K562 (cell line): ENCODE measurements at regions not wholly inside any gene's neighbourhood (a gene's known extent, or its start where the extent isn't known, plus 50 kb on each side); places are given as distances from the start of the nearest gene placed in this dataset.

Experiments
- ATF1 ChIP-seq, 2 experiments: fragments of 450-650 bp in 1 of 2; IDR thresholded peaks; 2 replicates each; pipeline ENCODE4 v1.6.1; 2016; ENCODE audit warnings: missing compliant biosample characterization in 1 of 2, missing genetic modification characterization in 1 of 2
- BCLAF1 ChIP-seq, 2 experiments: fragments of 450-650 bp in 1 of 2; IDR thresholded peaks; 2 replicates each; pipeline ENCODE4 v1.6.1; 2011 to 2017; ENCODE audit warnings: low read depth in 2 of 2, antibody characterized with exemption in 1 of 2, borderline replicate concordance in 1 of 2, low read length in 1 of 2, mild to moderate bottlenecking in 1 of 2, mixed read lengths in 1 of 2; ENCODE audit not compliant: control insufficient read depth in 1 of 2
- BMI1 ChIP-seq: fragments of 150-350 bp; IDR thresholded peaks from 2 replicates; pipeline ENCODE4 v1.6.1; 2014; ENCODE audit warnings: low read length
- CTCF ChIP-seq, 3 experiments: IDR thresholded peaks in 2 of 3; conservative IDR thresholded peaks in 1 of 3; 2 replicates each; pipeline ENCODE4 v1.5.1; 2011 to 2012; ENCODE audit warnings: low read length in 3 of 3, mild to moderate bottlenecking in 3 of 3, control low read depth in 2 of 3, improper control_type of control experiment in 1 of 3, inconsistent platforms in 1 of 3, low read depth in 1 of 3, mixed read lengths in 1 of 3, moderate library complexity in 1 of 3; ENCODE audit not compliant: insufficient read depth in 2 of 3
- EP300 ChIP-seq: IDR thresholded peaks from 2 replicates; pipeline ENCODE4 v1.6.1; 2012; ENCODE audit warnings: low read length, improper control_type of control experiment
- FOXK2 ChIP-seq, 2 experiments: fragments of 450-650 bp; IDR thresholded peaks in 1 of 2; conservative IDR thresholded peaks in 1 of 2; 2 replicates each; pipeline ENCODE4 v1.6.1; 2016; ENCODE audit warnings: low read depth in 2 of 2, mild to moderate bottlenecking in 1 of 2
- FOXP1 ChIP-seq: sonication (generic); formaldehyde crosslinking; IDR thresholded peaks from 2 replicates; pipeline ENCODE4 v1.8.0; 2022; ENCODE audit warnings: mild to moderate bottlenecking, missing genetic modification reagents
- GATAD2A ChIP-seq: fragments of 450-650 bp; IDR thresholded peaks from 2 replicates; pipeline ENCODE4 v1.6.1; 2017
- GATAD2B ChIP-seq: fragments of 450-650 bp; IDR thresholded peaks from 2 replicates; pipeline ENCODE4 v1.6.1; 2017; ENCODE audit warnings: mild to moderate bottlenecking, borderline replicate concordance
- JUND ChIP-seq, 2 experiments: IDR thresholded peaks; 2 replicates in 1 of 2; 3 replicates in 1 of 2; pipeline ENCODE4 v1.6.1; 2011; ENCODE audit warnings: borderline replicate concordance in 2 of 2, low read depth in 2 of 2, low read length in 2 of 2, improper control_type of control experiment in 1 of 2, missing biosample characterization in 1 of 2, missing genetic modification characterization in 1 of 2, missing genetic modification reagents in 1 of 2
- MAX ChIP-seq: sonication (generic); formaldehyde crosslinking; IDR thresholded peaks from 2 replicates; pipeline ENCODE4 v1.9.0; 2022; ENCODE audit warnings: mild to moderate bottlenecking, missing genetic modification reagents
- RCOR1 ChIP-seq, 2 experiments: IDR thresholded peaks; 2 replicates each; pipeline ENCODE4 v1.6.1; 2012; ENCODE audit warnings: low read depth in 2 of 2, low read length in 2 of 2, borderline replicate concordance in 1 of 2, improper control_type of control experiment in 1 of 2
- TAF9B ChIP-seq: fragments of 450-650 bp; IDR thresholded peaks from 2 replicates; pipeline ENCODE4 v1.6.1; 2018; ENCODE audit warnings: mild to moderate bottlenecking; ENCODE audit not compliant: partially characterized antibody
- TFAP4 ChIP-seq: sonication (generic); formaldehyde crosslinking; IDR thresholded peaks from 2 replicates; pipeline ENCODE4 v1.8.0; 2022; ENCODE audit warnings: missing genetic modification reagents, mild to moderate bottlenecking, moderate library complexity, borderline replicate concordance

GRCh38 chr10:78750418-78750817 is 318.3 kb upstream of the ZMIZ1 start:
- TF ChIP-seq ATF1 (CRISPR knock-in tag; IDR thresholded peaks at IDR 0.05) (no peak), ATF1 (tag; IDR thresholded peaks at IDR 0.05) (no peak), MAX (CRISPR knock-in tag) (no peak), FOXK2 (conservative IDR thresholded peaks at IDR 0.05 in 1 of 2, IDR thresholded peaks at IDR 0.05 in 1 of 2; ENCODE audit: low read depth in 2 of 2) (no peak), GATAD2A (no peak), TFAP4 (CRISPR knock-in tag) (no peak), RCOR1 (IDR thresholded peaks at IDR 0.05; ENCODE audit: borderline replicate concordance in 1 of 2, low read depth in 2 of 2, low read length in 2 of 2) (no peak), TAF9B (no peak), GATAD2B (no peak), BCLAF1 (IDR thresholded peaks at IDR 0.05; ENCODE audit: borderline replicate concordance in 1 of 2, control insufficient read depth in 1 of 2, low read depth in 2 of 2, low read length in 1 of 2) (no peak), JUND (IDR thresholded peaks at IDR 0.05; ENCODE audit: borderline replicate concordance, low read depth, low read length) (no peak), JUND (tag; IDR thresholded peaks at IDR 0.05; ENCODE audit: borderline replicate concordance, low read depth, low read length) (no peak), EP300 (no peak), CTCF (IDR thresholded peaks at IDR 0.05 in 2 of 3, conservative IDR thresholded peaks at IDR 0.05 in 1 of 3; ENCODE audit: insufficient read depth in 2 of 3, low read depth in 1 of 3, low read length in 3 of 3) (no peak), BMI1 (no peak), FOXP1 (CRISPR knock-in tag) (no peak)
